Trophoblast cell (in vitro differentiated cells and primary cell): ENCODE measurements at regions not wholly inside any gene's neighbourhood (a gene's known extent, or its start where the extent isn't known, plus 50 kb on each side); places are given as distances from the start of the nearest gene placed in this dataset.

ENCODE experiments used
- DNase-seq, 2 donors: peaks; one replicate each; pipeline ENCODE4 v3.0.0-alpha.2; 2016
- H2AFZ ChIP-seq: 2 replicates; pipeline ENCODE4 v1.6.1; 2013; ENCODE audit warnings: low read length, moderate library complexity, mild to moderate bottlenecking; ENCODE audit not compliant: insufficient read depth, poor library complexity
- H2AK5ac ChIP-seq: 2 replicates; pipeline ENCODE4 v1.6.1; 2013; ENCODE audit warnings: mild to moderate bottlenecking, low read length
- H2BK120ac ChIP-seq: 2 replicates; pipeline ENCODE4 v1.6.1; 2013; ENCODE audit warnings: low read length, mild to moderate bottlenecking, moderate library complexity; ENCODE audit not compliant: insufficient read depth, poor library complexity
- H2BK12ac ChIP-seq: 2 replicates; pipeline ENCODE4 v1.6.1; 2013; ENCODE audit warnings: mild to moderate bottlenecking, low read length, moderate library complexity
- H2BK5ac ChIP-seq: 2 replicates; pipeline ENCODE4 v1.6.1; 2013; ENCODE audit warnings: low read length, low read depth, moderate library complexity, mild to moderate bottlenecking; ENCODE audit not compliant: poor library complexity
- H3K14ac ChIP-seq: 2 replicates; pipeline ENCODE4 v1.6.1; 2013; ENCODE audit warnings: mild to moderate bottlenecking, low read length
- H3K18ac ChIP-seq: 2 replicates; pipeline ENCODE4 v1.6.1; 2013; ENCODE audit warnings: mild to moderate bottlenecking, low read length
- H3K23ac ChIP-seq: 2 replicates; pipeline ENCODE4 v1.6.1; 2013; ENCODE audit warnings: low read length
- H3K27ac ChIP-seq: 2 replicates; pipeline ENCODE4 v1.5.1; 2013; ENCODE audit warnings: low read depth, mild to moderate bottlenecking, inconsistent platforms, low read length, moderate library complexity
- H3K27me3 ChIP-seq: 2 replicates; pipeline ENCODE4 v1.6.1; 2013; ENCODE audit warnings: inconsistent platforms, mild to moderate bottlenecking, low read length, moderate library complexity; ENCODE audit not compliant: insufficient read depth
- H3K36me3 ChIP-seq, 2 experiments: 1 replicate in 1 of 2; 2 replicates in 1 of 2; pipeline ENCODE4 v1.6.1; 2013; ENCODE audit warnings: low read length in 2 of 2, mild to moderate bottlenecking in 2 of 2, moderate library complexity in 1 of 2; ENCODE audit not compliant: insufficient read depth in 2 of 2, control insufficient read depth in 1 of 2
- H3K4ac ChIP-seq: 2 replicates; pipeline ENCODE4 v1.6.1; 2013; ENCODE audit warnings: low read depth, mild to moderate bottlenecking, low read length, moderate library complexity
- H3K4me1 ChIP-seq, 2 experiments: 1 replicate in 1 of 2; 2 replicates in 1 of 2; pipeline ENCODE4 v1.6.1; 2013; ENCODE audit warnings: low read length in 2 of 2, mild to moderate bottlenecking in 2 of 2, moderate library complexity in 1 of 2; ENCODE audit not compliant: insufficient read depth in 2 of 2, control insufficient read depth in 1 of 2
- H3K4me2 ChIP-seq: 2 replicates; pipeline ENCODE4 v1.6.1; 2013; ENCODE audit warnings: inconsistent platforms, mild to moderate bottlenecking, low read length, moderate library complexity
- H3K4me3 ChIP-seq: 2 replicates; pipeline ENCODE4 v1.5.1; 2013; ENCODE audit warnings: mild to moderate bottlenecking, low read depth, low read length, inconsistent platforms
- H3K79me1 ChIP-seq: one replicate; pipeline ENCODE4 v1.6.1; 2013; ENCODE audit warnings: low read length
- H3K79me2 ChIP-seq: 2 replicates; pipeline ENCODE4 v1.6.1; 2013; ENCODE audit warnings: low read length, mild to moderate bottlenecking; ENCODE audit not compliant: control insufficient read depth, insufficient read depth, poor library complexity
- H3K9ac ChIP-seq: 2 replicates; pipeline ENCODE4 v1.6.1; 2013; ENCODE audit warnings: mild to moderate bottlenecking, low read length
- H3K9me3 ChIP-seq: 2 replicates; pipeline ENCODE4 v1.6.1; 2013; ENCODE audit warnings: low read depth, mild to moderate bottlenecking, control low read depth, inconsistent platforms, low read length; ENCODE audit not compliant: insufficient read depth
- H4K12ac ChIP-seq: 2 replicates; pipeline ENCODE4 v1.6.1; 2013; ENCODE audit warnings: low read depth, mild to moderate bottlenecking, low read length, moderate library complexity
- H4K8ac ChIP-seq: 2 replicates; pipeline ENCODE4 v1.6.1; 2013; ENCODE audit warnings: low read depth, mild to moderate bottlenecking, low read length, moderate library complexity
- H4K91ac ChIP-seq: one replicate; pipeline ENCODE4 v1.6.1; 2013; ENCODE audit warnings: low read depth, mild to moderate bottlenecking, low read length, moderate library complexity
- WGBS: extraction: QIAGEN DNeasy Blood & Tissue Kit; methylation state at CpG from one replicate; pipeline ENCODE4 v1.1.7; 2013; ENCODE audit warnings: missing lambda C conversion rate; ENCODE audit not compliant: insufficient read length, insufficient coverage; ENCODE audit errors: extremely low coverage; 5-methylcytosine and 5-hydroxymethylcytosine counted together

DNA sequence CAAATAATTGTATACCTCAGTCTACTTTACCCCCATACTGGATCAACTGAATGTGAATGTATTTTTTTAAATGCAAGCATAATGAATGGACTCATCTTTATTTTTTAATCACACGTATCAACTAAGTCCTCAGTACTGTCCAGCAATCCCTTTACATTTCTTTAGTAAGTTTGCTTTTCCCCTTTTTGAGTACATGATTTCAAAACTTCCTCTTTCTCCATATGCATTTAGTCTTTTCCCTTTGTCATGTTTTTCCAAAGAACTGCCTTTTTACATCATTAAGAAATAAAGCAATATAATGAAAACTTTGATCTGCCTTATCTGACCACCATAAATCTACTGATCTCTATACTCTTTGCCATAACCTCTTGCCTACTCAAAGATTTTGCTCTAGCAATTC is 182.5 kb upstream of the AKR1E2 start:
- no peak overlapping the region for H3K4me2 ChIP-seq
- H4K91ac ChIP-seq: no peak overlapping the region
- no peaks in the 10 kb centered on the region for H3K36me3 ChIP-seq
- H3K27me3 ChIP-seq: no peaks in the 10 kb centered on the region
- H4K12ac ChIP-seq: no peak overlapping the region
- H3K79me2 ChIP-seq: no peaks in the 10 kb centered on the region
- DNase-seq: no peak
- no peak overlapping the region for H3K23ac ChIP-seq
- H3K27ac ChIP-seq: no peak overlapping the region
- H3K4me3 ChIP-seq: no peak overlapping the region
- no peaks in the 10 kb centered on the region for H3K9me3 ChIP-seq
- H3K14ac ChIP-seq: no peak overlapping the region
- H3K79me1 ChIP-seq: no peaks in the 10 kb centered on the region
- no peak overlapping the region for H2AK5ac ChIP-seq
- H2BK5ac ChIP-seq: no peak overlapping the region
- H2AFZ ChIP-seq: no peak overlapping the region
- no CpG with 5 or more reads among the region's 1 CpG for WGBS
- no peak overlapping the region for H2BK120ac ChIP-seq
- H3K18ac ChIP-seq: no peak overlapping the region
- peaks cover 0 to 2% of the 10 kb centered on the region in 2 experiments for H3K4me1 ChIP-seq
- no peak overlapping the region for H2BK12ac ChIP-seq
- no peak overlapping the region for H3K4ac ChIP-seq
- no peak overlapping the region for H4K8ac ChIP-seq
- H3K9ac ChIP-seq: no peak overlapping the region

GRCh38 chr10:4639960-4640359 is 186.0 kb upstream of the AKR1E2 start:
- no peak overlapping the region for H3K23ac ChIP-seq
- H4K12ac ChIP-seq: no peak overlapping the region
- H2AFZ ChIP-seq: no peak overlapping the region
- no peak overlapping the region for H2BK5ac ChIP-seq
- H3K9me3 ChIP-seq: peaks cover 2% of the 10 kb centered on the region
- H3K4me1 ChIP-seq: peaks cover 2% of the 10 kb centered on the region in 2 experiments
- H2AK5ac ChIP-seq: no peak overlapping the region
- H4K91ac ChIP-seq: no peak overlapping the region
- H3K79me2 ChIP-seq: no peaks in the 10 kb centered on the region
- no CpG with 5 or more reads among the region's 2 CpGs for WGBS
- no peak overlapping the region for H2BK120ac ChIP-seq
- H3K4ac ChIP-seq: no peak overlapping the region
- no peak overlapping the region for H3K4me2 ChIP-seq
- H3K18ac ChIP-seq: no peak overlapping the region
- no peak for DNase-seq
- H3K79me1 ChIP-seq: no peaks in the 10 kb centered on the region
- no peak overlapping the region for H3K27ac ChIP-seq
- H3K9ac ChIP-seq: no peak overlapping the region
- H4K8ac ChIP-seq: no peak overlapping the region
- H3K4me3 ChIP-seq: no peak overlapping the region
- peak overlapping the region; percentile 66 for H2BK12ac ChIP-seq
- H3K36me3 ChIP-seq: no peaks in the 10 kb centered on the region
- no peaks in the 10 kb centered on the region for H3K27me3 ChIP-seq
- H3K14ac ChIP-seq: no peak overlapping the region

DNA sequence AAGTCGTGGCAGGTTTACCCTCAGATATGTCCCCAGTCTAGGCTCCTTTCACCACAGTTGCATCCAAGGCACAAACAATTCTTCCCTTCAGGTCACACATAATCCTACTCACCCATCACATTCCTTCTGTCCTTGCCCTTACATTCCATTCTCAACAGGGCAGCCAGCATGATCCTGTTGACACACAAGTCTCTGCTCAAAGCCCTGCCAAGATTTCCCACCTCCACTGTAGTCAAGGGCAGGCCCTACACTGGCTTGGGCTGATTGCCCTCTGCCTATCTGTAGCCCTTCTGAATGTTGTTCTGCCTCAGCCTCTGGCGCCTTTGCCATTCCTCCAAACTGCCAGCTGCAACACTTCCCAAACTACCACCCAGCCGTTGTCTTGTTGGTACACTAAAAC is 187.9 kb upstream of the AKR1E2 start:
- H2AFZ ChIP-seq: peak overlapping the region; percentile 11

DNA sequence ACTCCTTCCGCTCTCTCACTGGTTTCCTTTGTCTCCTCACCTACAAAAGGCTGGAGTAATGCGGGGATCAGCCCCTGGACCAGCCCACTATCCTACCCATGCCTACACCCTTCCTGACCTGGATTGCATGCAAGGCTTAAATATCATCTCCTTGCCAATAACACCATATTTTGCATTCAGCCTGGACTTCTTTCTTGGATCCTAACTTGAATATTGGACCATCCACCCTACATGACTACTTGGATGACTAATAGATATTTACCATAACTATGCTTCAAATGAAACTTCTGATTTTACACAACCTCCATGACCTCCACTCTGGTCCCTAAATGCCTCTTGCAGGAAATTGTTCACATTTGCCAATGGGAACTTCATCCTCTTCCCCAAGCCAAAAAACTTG is 188.3 kb upstream of the AKR1E2 start:
- Histone ChIP-seq H3K4me2 (no peak overlapping the region), H3K18ac (no peak overlapping the region), H3K27ac (no peak overlapping the region), H3K9me3 (peaks cover 2% of the 10 kb centered on the region), H3K36me3 (no peaks in the 10 kb centered on the region), H2AK5ac (no peak overlapping the region), H4K91ac (no peak overlapping the region), H3K23ac (no peak overlapping the region), H2BK5ac (no peak overlapping the region), H3K4ac (no peak overlapping the region), H3K4me3 (no peak overlapping the region), H4K12ac (no peak overlapping the region), H2BK120ac (no peak overlapping the region), H3K79me2 (peaks cover 2% of the 10 kb centered on the region), H2BK12ac (no peak overlapping the region), H3K14ac (no peak overlapping the region), H4K8ac (no peak overlapping the region), H2AFZ (no peak overlapping the region), H3K9ac (no peak overlapping the region), H3K79me1 (peaks cover 8% of the 10 kb centered on the region), H3K27me3 (no peaks in the 10 kb centered on the region), H3K4me1 (peaks cover 9 to 14% of the 10 kb centered on the region in 2 experiments)
- WGBS: no CpG with 5 or more reads among the region's 2 CpGs
- DNase-seq: no peak

More for the DNA sequence above, 187.9 kb upstream of the AKR1E2 start:
- no peak overlapping the region for H3K9ac ChIP-seq
- peak overlapping the region; percentile 59 for H2BK12ac ChIP-seq
- H2AK5ac ChIP-seq: peak overlapping the region; percentile 2
- H3K4me2 ChIP-seq: no peak overlapping the region
- no peak overlapping the region for H3K4me3 ChIP-seq
- H3K23ac ChIP-seq: peak overlapping the region; percentile 50
- no peak overlapping the region for H4K91ac ChIP-seq
- H3K4ac ChIP-seq: no peak overlapping the region
- H3K9me3 ChIP-seq: peaks cover 2% of the 10 kb centered on the region
- H3K36me3 ChIP-seq: no peaks in the 10 kb centered on the region
- no peak overlapping the region for H4K12ac ChIP-seq
- peaks cover 5% of the 10 kb centered on the region for H3K79me1 ChIP-seq
- H3K18ac ChIP-seq: no peak overlapping the region
- no peak overlapping the region for H4K8ac ChIP-seq
- peak; percentile 59 to 79 for DNase-seq
- no peaks in the 10 kb centered on the region for H3K27me3 ChIP-seq
- H3K4me1 ChIP-seq: peaks cover 6 to 11% of the 10 kb centered on the region in 2 experiments
- no CpG with 5 or more reads among the region's 3 CpGs for WGBS
- no peaks in the 10 kb centered on the region for H3K79me2 ChIP-seq
- H3K14ac ChIP-seq: no peak overlapping the region
- H2BK120ac ChIP-seq: no peak overlapping the region
- H2BK5ac ChIP-seq: no peak overlapping the region
- no peak overlapping the region for H3K27ac ChIP-seq
